ENCODE measurements at regions not wholly inside any gene's neighbourhood (a gene's known extent, or its start where the extent isn't known, plus 50 kb on each side); places are given as distances from the start of the nearest gene placed in this dataset.
A peak's percentile ranks its signal among the peaks of the same experiment; 100 is the strongest.

DNA sequence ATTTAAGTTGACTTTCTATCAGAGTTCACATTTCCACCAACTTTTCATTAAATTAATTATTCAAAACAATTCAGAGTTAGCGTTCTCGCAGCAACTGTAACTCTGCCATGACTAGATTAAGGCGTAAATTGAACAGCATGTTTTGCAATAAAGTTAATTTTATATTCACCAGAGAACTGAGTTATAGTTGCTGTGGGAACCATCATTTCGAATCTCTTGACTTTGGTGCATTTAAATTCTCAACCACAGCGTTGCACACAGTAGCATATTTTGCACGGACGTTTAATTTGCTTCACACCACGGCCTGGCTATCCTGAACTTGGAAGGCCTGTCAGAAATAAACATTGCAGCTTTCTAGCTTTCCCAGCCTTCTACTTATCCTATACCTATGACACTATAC lies 144.3 kb upstream of the WWC1 start:
- no peak for DNase-seq

- no peak for DNase-seq
These were observed 143.7 kb upstream of the WWC1 start for GRCh38 chr5:168147568-168148360.

DNA sequence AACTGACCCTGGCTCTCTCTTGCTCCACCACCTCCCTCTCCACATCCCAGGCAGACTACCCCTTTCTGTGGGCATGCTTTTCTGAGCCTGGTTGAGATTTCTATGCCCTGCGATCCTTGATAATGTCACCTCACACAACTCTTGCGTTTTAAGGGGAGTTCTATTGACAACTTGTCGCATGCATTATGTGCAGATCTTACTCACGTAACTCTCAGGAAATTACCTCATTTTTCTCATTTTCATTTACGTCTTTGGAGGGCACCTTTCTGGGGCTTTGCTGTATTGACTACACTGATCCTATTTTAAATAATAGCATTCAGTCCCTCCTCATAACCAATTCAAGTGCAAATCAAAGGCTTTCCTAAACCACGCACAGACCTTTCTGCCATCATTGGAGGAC lies 140.4 kb upstream of the WWC1 start:
- no peak for DNase-seq

DNA sequence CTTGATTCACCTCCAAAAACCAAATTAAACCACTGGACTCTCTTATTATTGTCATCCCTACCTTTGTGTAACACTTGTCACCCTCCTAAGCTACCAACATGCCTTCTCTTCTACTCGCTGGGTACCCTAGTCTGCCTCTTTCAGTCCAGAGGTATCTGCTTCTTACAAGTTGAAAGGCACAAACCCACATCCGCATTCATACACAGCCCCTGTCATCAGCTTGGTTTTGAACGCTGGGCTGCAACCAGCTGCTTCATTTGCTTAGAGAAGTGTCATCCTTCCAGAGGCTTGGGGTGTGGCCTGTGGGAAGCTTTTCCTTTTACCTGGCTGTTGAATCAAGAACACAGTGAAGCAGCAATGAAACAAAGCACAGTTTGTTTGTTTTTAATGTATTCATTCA lies 138.8 kb upstream of the WWC1 start:
- DNase-seq: no peak

DNA sequence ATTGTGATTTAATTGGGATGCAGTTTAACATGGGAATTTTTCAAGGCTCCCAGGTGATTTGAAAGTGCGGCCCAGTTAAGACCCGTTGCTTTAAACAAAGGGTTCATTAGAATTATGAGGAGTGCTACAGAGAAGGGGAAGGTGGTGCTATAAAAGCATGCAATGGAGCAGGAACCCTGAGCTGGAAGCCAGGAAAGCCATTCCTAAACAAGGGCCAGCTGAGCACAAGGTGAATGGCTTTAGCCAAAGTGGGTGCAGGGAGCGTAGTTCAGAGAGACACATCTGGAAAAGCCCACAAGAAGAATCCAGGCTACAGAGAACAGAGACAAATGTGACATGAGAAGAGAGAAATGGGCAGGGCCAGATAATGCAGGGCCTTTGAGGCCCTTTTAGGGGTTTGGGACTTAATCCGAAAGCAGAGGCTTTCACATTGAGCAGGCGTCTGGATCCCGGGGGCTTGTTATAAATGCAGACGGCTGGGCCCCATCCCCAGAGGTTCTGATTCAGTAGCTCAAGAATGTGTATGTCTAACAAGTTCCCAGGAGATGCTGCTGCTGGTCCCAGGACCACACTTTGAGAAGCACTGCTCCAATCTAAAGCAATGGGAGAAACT lies 138.1 kb upstream of the WWC1 start:
- DNase-seq: peak in 1 of 3 donors; percentile 54

- DNase-seq: no peak
These were observed 137.6 kb upstream of the WWC1 start for GRCh38 chr5:168153876-168154270.

GRCh38 chr5:168155585-168155984 lies 135.9 kb upstream of the WWC1 start:
- no peak for DNase-seq

DNA sequence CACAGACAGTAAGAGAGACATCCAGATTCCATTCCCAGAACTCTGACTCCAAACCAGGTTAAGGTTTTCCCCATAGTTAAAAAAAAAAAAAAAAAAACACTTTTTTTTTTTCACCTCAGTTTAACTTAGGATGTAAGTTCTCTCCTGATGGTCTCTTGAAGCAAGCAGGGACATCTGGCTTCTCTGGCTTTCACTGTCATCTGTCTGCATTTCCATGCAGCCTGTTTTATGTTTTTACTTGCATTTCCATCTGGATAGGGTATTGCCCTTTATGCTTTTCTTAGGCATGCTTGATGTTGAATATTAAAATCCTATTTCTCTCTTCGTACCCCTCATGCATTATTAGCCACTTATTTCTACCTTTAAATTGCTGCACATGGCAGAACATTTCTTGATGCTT lies 135.3 kb upstream of the WWC1 start:
- DNase-seq: no peak

- DNase-seq: no peak
These were observed 134.3 kb upstream of the WWC1 start for GRCh38 chr5:168157141-168157540.

DNA sequence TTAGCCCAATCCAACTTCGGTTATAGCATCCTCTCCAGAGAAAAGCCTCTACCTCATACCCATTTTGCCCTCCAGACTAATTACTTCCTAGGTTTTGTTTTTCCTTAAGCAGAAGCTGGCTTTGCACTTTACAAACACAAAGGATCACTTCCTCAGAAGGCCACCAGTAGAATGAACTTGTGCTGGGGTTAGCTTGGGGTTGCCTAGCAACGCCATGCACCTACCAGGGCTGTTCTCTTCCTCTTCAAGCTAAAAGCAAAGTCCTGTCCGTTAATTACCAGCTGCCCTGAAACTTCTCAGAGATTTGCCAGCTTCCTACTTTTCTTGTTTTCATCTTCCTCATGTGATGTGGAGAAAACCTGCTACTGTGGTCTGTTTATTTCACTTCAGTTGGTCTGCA lies 132.0 kb upstream of the WWC1 start:
- no peak for DNase-seq

- peak in 2 of 3 donors; percentile 27 to 76 for DNase-seq
These were observed 129.0 kb upstream of the WWC1 start for GRCh38 chr5:168162464-168162863.

DNA sequence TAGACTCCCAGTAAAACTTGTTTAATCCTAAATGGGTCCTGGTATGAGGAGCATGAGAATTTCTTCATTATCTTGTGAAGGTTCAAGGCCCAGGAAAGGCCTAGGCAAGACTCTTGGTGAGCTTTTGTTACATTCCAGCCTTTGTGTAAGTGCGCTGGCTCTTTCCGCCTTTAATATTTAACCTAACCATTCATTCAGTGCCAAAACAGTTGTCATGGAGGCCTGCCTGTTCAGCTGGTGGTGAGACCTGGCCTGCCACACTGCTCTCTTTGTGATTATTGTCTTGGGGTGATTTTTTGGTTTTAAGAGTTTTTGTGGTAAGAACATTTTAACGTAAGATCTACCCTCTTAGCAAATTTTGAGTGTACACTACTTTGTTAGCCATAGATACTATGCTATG lies 127.5 kb upstream of the WWC1 start:
- no peak for DNase-seq

DNA sequence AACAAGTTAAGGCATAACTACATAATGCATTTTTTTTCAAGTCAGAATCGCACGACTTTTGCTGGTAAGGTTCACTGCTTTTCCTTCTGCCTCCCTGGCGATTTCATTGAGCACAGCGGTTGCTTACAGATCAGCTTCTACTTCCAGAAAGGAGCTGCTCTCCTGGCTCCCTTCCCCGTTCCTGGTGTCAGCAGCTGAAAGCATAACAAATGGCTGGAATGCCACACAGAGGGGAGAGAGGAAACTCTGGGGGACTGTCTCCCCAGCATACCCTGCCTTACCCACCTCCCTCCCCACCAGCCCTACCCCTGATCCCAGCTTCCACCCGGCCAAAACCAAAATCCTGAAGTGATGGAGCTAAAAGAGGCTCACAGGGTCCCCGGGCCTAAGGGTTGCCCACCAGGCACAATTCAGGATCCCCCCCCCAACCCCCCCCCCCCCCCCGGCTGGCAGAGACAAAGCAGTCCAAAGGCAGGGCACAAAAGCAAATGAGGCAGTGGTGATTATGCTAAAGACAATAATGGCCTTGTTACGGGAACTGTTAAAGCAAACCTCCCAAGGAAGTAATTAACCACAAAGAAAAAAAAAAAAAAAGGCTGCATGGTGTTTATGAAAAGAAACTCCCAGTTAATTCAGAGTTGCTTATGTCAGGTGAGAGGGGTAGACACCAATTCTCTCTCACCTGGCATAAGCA lies 126.1 kb upstream of the WWC1 start:
- peak in 2 of 3 donors; percentile 36 to 61 for DNase-seq

DNA sequence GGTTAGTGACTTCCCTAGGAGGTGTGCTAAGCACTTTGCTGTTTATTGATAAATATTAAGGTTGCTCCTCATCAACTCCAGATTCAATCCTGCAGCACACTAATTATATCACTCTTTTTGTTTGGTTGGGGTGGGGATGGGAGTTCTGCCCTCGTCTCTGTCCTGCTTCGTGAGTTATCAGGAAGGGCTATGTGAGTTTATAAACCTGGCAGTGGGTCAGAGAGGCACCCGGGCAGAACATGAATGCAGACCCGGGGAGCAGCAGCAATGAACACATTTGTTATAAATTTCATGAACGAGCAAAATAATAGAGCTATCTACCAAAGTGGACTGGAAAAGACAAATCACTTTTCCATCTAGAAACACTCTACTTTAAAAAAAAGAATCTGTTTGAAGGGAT lies 125.5 kb upstream of the WWC1 start:
- no peak for DNase-seq

GRCh38 chr5:168167338-168167737 lies 124.1 kb upstream of the WWC1 start:
- no peak for DNase-seq

DNA sequence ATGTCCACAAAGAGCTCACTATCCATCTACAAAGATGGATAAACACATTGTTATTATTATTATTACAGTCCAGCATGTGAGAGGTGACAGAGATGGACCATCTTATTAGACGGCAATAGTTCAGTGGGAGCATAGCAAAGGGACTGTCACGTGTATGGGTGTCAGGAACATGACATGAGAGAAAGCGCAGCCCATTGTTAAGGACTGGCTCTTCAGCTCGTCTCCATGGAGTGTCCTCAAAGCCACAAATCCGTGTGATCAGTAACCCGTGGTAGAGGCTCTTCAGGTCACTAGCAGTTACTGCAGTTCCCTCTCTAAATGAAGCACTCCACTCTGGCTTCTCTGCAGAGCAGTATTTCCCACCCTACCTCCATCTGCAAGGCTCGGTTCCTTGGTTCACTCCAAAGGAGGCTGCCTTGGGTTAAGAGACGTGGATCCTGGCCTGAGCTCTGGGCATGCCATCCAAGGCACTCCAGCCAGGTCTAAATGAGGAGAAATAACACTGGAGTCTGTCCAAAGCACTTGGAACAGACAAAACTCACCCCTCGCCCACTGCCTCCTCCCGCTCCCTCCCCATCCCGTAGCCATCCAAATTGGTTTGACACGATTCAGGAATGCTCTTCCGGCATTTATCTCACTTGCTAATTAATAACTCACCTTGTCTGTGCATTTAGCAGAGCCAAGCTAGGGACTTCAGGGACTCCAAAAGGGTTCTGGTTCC lies 122.3 kb upstream of the WWC1 start:
- DNase-seq: no peak

GRCh38 chr5:168169791-168170190 lies 121.7 kb upstream of the WWC1 start:
- DNase-seq: no peak

DNA sequence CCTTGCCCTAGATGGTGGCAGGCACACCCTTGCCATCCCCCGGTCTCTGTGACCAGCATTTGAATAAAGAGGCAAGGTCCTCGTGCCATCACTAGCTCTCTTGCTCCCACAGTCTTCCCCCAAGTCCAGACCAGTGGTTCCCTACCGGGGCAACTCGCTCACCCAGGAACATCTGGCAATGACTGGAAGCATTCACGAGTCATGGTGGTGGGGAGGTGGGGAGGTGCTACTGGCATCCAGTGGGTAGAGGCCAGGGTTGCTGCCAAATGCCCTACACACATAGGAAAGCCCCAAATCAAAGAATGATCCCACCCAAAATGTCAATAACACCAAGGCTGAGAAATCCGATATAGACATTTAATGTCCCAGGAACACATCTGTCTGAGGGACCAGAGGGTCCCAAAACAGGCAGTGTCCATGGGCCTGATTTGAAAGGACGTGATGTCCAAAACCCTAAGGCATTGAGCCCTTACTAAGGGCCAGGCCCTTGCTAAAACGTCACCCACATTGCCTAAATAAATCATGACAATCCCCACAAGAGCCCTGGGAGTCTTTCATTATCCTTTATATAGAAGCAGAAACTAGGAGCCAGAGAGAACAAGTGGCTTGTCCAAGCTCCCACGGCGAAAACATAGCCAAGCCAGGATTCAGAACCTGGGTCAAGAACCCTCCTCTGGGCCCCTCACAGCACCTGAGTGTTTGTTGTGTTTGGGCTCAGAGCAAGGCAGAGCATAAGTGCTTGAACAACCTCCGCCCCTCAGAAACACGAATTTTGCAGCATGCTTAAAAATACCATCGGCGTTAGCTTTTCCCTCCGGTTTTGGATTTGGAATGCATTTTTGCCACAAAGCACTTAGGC lies 119.3 kb upstream of the WWC1 start:
- no peak for DNase-seq

- DNase-seq: peak in 2 of 3 donors; percentile 39 to 76
These were observed 118.7 kb upstream of the WWC1 start for GRCh38 chr5:168172760-168173223.

- no peak for DNase-seq
These were observed 117.1 kb upstream of the WWC1 start for GRCh38 chr5:168174376-168174775.

DNA sequence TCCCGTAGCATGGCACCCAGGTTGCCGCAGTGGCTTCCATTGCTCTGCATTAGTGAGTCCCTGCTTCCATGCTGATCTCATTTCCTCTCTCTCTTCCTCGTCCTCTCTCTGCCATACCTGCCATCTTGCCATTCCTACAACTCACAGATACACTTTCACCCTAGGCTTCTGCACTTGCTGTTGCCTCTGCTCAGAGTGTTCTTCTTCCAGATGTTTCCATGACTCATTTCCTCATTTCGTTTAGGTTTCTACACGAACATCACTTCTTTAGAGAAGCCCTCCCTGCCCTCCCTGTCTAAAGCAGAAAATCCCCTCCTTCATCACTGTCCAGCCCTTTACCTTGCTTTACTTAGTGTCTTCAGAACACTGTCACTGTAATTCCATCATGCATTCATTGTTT lies 115.2 kb upstream of the WWC1 start:
- DNase-seq: no peak

All from muscle of back (tissue), 3 donors.